A673 (cell line): ENCODE measurements at regions not wholly inside any gene's neighbourhood (a gene's known extent, or its start where the extent isn't known, plus 50 kb on each side); places are given as distances from the start of the nearest gene placed in this dataset.

Experiments
- CTCF ChIP-seq: fragments of 300-800, 200-600 bp; sonication (generic); conservative IDR thresholded peaks from 2 replicates; pipeline ENCODE4 v1.5.1; 2017; ENCODE audit warnings: low read depth, mild to moderate bottlenecking, antibody characterized with exemption, low read length, moderate library complexity, mixed read lengths
- EZH2 ChIP-seq: fragments of 200-600 bp; sonication (generic); IDR thresholded peaks from 2 replicates; pipeline ENCODE4 v1.6.1; 2017; ENCODE audit warnings: borderline replicate concordance, low read depth, mild to moderate bottlenecking, mixed read lengths, antibody characterized with exemption, low read length; ENCODE audit not compliant: poor library complexity, severe bottlenecking

GRCh38 chr10:109308971-109309370 is 614.3 kb downstream of the XPNPEP1 start:
- no peak for TF ChIP-seq CTCF
- no peak for TF ChIP-seq EZH2
